ENCODE measurements at regions not wholly inside any gene's neighbourhood (a gene's known extent, or its start where the extent isn't known, plus 50 kb on each side); places are given as distances from the start of the nearest gene placed in this dataset.

DNA sequence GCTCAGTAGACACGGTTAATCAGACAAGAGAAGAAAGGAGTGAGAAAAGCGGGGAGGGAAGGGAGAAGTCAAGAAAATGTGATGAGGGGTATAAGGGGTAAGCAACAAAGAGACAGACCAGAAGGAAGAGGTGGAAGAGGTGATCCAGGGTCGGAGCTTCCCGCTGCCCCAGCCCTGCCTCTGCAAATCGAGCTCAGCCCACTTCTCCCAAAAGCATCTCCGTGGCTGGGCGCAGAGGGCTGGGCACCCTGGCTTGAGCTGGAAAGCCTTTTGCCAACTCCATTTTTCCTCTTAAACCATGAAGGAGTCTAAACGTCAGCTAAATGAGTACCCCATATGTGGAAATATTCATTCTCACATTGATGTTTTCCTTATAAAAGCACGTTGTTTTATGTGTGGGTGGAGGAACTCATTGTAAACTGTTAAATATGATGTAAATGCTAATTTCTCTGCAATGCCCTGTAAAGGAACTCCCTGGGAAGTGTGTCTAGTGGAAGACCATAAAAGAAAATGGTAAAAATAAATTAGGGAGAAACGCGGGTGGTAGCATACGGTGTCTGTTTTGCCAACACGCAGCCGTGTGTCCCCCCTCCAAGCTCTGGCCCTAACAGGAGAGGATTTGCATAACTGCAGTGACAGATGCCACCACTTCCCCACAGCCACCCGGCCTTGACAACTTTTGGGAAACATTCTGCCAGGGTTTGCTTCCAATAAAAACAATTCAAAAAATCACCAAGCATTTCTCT is 55.2 kb upstream of the MAFB start:
- Histone ChIP-seq H3K79me2 (ENCODE audit: insufficient read depth, low read length) (no peaks in the 10 kb centered on the region), H3K9me3 (ENCODE audit: control insufficient read depth in 1 of 2, insufficient read depth in 1 of 2, low read depth in 1 of 2, low read length in 2 of 2) (no peaks in the 10 kb centered on the region), H3K4me1 (ENCODE audit: control insufficient read depth in 1 of 2, insufficient read depth in 2 of 2, low read length in 2 of 2) (no peaks in the 10 kb centered on the region), H3K4me2 (ENCODE audit: low read length) (no peak overlapping the region), H3K9me2 (ENCODE audit: insufficient read depth) (no peaks in the 10 kb centered on the region), H3K36me3 (ENCODE audit: control insufficient read depth in 1 of 2, insufficient read depth in 2 of 2, low read length in 2 of 2) (no peaks in the 10 kb centered on the region), H4K20me1 (ENCODE audit: insufficient read depth) (no peaks in the 10 kb centered on the region), H3K9ac (ENCODE audit: low read length) (no peak overlapping the region), H3K27me3 (ENCODE audit: insufficient read depth, low read length) (peaks cover 58% of the 10 kb centered on the region), H3K27ac (ENCODE audit: low read depth, low read length) (no peak overlapping the region), H3K4me3 (replicated peaks in 1 of 2; ENCODE audit: low read depth in 1 of 2, low read length in 2 of 2) (no peak overlapping the region), H2AFZ (ENCODE audit: low read depth, low read length, poor library complexity, severe bottlenecking) (no peak overlapping the region)
- no peak for TF ChIP-seq CBX3 (IDR thresholded peaks at IDR 0.05; ENCODE audit: low read depth)
- TF ChIP-seq EZH2phosphoT487 (IDR thresholded peaks at IDR 0.05; ENCODE audit: borderline replicate concordance) = no peak
- no peak for TF ChIP-seq SIN3A (IDR thresholded peaks at IDR 0.05; ENCODE audit: low read depth)
- TF ChIP-seq EGR1 (IDR thresholded peaks at IDR 0.05; ENCODE audit: low read depth) = no peak
- TF ChIP-seq, protein P1, sequence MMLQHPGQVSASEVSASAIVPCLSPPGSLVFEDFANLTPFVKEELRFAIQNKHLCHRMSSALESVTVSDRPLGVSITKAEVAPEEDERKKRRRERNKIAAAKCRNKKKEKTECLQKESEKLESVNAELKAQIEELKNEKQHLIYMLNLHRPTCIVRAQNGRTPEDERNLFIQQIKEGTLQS (IDR thresholded peaks at IDR 0.05) = no peak
- no TSS peak for BruUV-seq (replicated peaks)
- intact Hi-C loops (cut with micrococcal nuclease) = no loop called here
- RAD21 ChIA-PET (ENCODE audit: low non-redundant PET in 1 of 2, low total read pairs in 2 of 2, uncharacterized antibody in 2 of 2, unreplicated experiment in 2 of 2) = no interaction called here
- CTCF ChIA-PET = interaction anchor here (1.2 kb wide), 1 partner anchor 37 kb away, joined by 4 read pairs; no protein-coding TSS in a partner anchor
- DNase-seq (ENCODE audit: low read depth, low spot score) (no peak), ATAC-seq (no peak)
- POLR2A ChIA-PET = no interaction called here

DNA sequence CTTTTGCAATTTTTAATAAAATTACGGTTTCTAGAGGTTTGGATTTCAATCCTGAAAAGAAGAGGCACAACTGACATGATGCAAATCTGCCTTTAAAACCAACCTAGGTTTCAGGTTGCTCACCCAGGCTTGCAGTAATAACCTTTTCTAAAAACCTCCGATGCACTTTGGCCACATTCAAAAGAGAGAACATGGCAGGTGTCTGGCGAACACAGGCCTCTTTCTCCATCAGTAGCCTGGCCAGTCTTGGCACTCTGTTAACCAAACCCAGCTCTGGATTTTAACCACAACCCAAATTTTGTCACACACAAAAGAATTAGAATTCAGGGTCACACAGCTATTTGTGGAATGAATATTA is 55.8 kb upstream of the MAFB start:
- Histone ChIP-seq H4K20me1 (ENCODE audit: insufficient read depth) (no peaks in the 10 kb centered on the region), H3K27me3 (ENCODE audit: insufficient read depth, low read length) (peaks cover 64% of the 10 kb centered on the region), H3K9ac (ENCODE audit: low read length) (no peak overlapping the region), H3K79me2 (ENCODE audit: insufficient read depth, low read length) (no peaks in the 10 kb centered on the region), H3K4me3 (replicated peaks in 1 of 2; ENCODE audit: low read depth in 1 of 2, low read length in 2 of 2) (no peak overlapping the region), H3K9me2 (ENCODE audit: insufficient read depth) (no peaks in the 10 kb centered on the region), H3K27ac (ENCODE audit: low read depth, low read length) (no peak overlapping the region), H3K4me1 (ENCODE audit: control insufficient read depth in 1 of 2, insufficient read depth in 2 of 2, low read length in 2 of 2) (no peaks in the 10 kb centered on the region; a peak in 1 of 4 replicates), H2AFZ (ENCODE audit: low read depth, low read length, poor library complexity, severe bottlenecking) (no peak overlapping the region), H3K36me3 (ENCODE audit: control insufficient read depth in 1 of 2, insufficient read depth in 2 of 2, low read length in 2 of 2) (no peaks in the 10 kb centered on the region), H3K9me3 (ENCODE audit: control insufficient read depth in 1 of 2, insufficient read depth in 1 of 2, low read depth in 1 of 2, low read length in 2 of 2) (no peaks in the 10 kb centered on the region), H3K4me2 (ENCODE audit: low read length) (no peak overlapping the region)
- intact Hi-C loops (cut with micrococcal nuclease) = no loop called here
- ATAC-seq = no peak
- POLR2A ChIA-PET = no interaction called here
- no peak for DNase-seq (ENCODE audit: low read depth, low spot score)
- no TSS peak for BruUV-seq (replicated peaks)
- RAD21 ChIA-PET (ENCODE audit: low non-redundant PET in 1 of 2, low total read pairs in 2 of 2, uncharacterized antibody in 2 of 2, unreplicated experiment in 2 of 2) = no interaction called here
- CTCF ChIA-PET = interaction anchor here (1.0 kb wide), 1 partner anchor 218 kb away, joined by 3 read pairs; no protein-coding TSS in a partner anchor
- TF ChIP-seq EGR1 (IDR thresholded peaks at IDR 0.05; ENCODE audit: low read depth) (no peak), TCF7L2 (IDR thresholded peaks at IDR 0.05; ENCODE audit: borderline replicate concordance, extremely low read depth, insufficient read depth, insufficient read length) (no peak), YY1 (IDR thresholded peaks at IDR 0.05; ENCODE audit: extremely low read depth, insufficient replicate concordance, low read depth, low read length) (no peak), ZFX (IDR thresholded peaks at IDR 0.05) (no peak), CBX3 (IDR thresholded peaks at IDR 0.05; ENCODE audit: low read depth) (no peak), SIN3A (IDR thresholded peaks at IDR 0.05; ENCODE audit: low read depth) (no peak), FOSL1 (IDR thresholded peaks at IDR 0.05; ENCODE audit: low read depth) (no peak), POLR2AphosphoS5 (IDR thresholded peaks at IDR 0.05; ENCODE audit: low read depth, low read length) (no peak), EZH2phosphoT487 (IDR thresholded peaks at IDR 0.05; ENCODE audit: borderline replicate concordance) (no peak), ZNF274 (IDR thresholded peaks at IDR 0.05; ENCODE audit: low read depth, low read length) (no peak), RAD21 (IDR thresholded peaks at IDR 0.05; ENCODE audit: low read depth) (no peak), CEBPB (IDR thresholded peaks at IDR 0.05; ENCODE audit: low read depth) (no peak)
- TF ChIP-seq, protein P1 (IDR thresholded peaks at IDR 0.05) = no peak
- TF ChIP-seq, protein P2, sequence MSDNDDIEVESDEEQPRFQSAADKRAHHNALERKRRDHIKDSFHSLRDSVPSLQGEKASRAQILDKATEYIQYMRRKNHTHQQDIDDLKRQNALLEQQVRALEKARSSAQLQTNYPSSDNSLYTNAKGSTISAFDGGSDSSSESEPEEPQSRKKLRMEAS (IDR thresholded peaks at IDR 0.05) = no peak
- TF ChIP-seq, protein P3, sequence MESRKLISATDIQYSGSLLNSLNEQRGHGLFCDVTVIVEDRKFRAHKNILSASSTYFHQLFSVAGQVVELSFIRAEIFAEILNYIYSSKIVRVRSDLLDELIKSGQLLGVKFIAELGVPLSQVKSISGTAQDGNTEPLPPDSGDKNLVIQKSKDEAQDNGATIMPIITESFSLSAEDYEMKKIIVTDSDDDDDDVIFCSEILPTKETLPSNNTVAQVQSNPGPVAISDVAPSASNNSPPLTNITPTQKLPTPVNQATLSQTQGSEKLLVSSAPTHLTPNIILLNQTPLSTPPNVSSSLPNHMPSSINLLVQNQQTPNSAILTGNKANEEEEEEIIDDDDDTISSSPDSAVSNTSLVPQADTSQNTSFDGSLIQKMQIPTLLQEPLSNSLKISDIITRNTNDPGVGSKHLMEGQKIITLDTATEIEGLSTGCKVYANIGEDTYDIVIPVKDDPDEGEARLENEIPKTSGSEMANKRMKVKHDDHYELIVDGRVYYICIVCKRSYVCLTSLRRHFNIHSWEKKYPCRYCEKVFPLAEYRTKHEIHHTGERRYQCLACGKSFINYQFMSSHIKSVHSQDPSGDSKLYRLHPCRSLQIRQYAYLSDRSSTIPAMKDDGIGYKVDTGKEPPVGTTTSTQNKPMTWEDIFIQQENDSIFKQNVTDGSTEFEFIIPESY (IDR thresholded peaks at IDR 0.05; ENCODE audit: extremely low read depth, insufficient replicate concordance, low read length) = no peak
